Spleen (tissue), 7 donors: ENCODE measurements at regions not wholly inside any gene's neighbourhood (a gene's known extent, or its start where the extent isn't known, plus 50 kb on each side); places are given as distances from the start of the nearest gene placed in this dataset.

ENCODE experiments used
- CTCF ChIP-seq, 11 experiments: fragments of 200-600 bp in 7 of 11; fragments of 450-650 bp in 4 of 11; sonication (generic) in 4 of 11; IDR thresholded peaks in 8 of 11; conservative IDR thresholded peaks in 3 of 11; 1 replicate in 7 of 11; 2 replicates in 4 of 11; pipeline versions ENCODE4 v1.4.0 to v1.8.0; 2016 to 2021; ENCODE audit warnings: antibody characterized with exemption in 11 of 11, inconsistent platforms in 4 of 11, mild to moderate bottlenecking in 1 of 11
- POLR2A ChIP-seq, 3 donors: fragments of 450-650 bp; IDR thresholded peaks; one replicate each; pipeline ENCODE4 v1.5.1; 2017; ENCODE audit warnings: antibody characterized with exemption in 3 of 3, mild to moderate bottlenecking in 1 of 3
- POLR2AphosphoS5 ChIP-seq, 3 donors: sonication (generic); formaldehyde crosslinking; IDR thresholded peaks; one replicate each; pipeline ENCODE4 v1.5.1; 2017; ENCODE audit warnings: antibody characterized with exemption in 3 of 3
- donor health status: DM: no; HTN: no; CAD: no; lungs with moderate emphysema.
- donor health status: DM: no; HTN: no; CAD: no.
- donor health status: DM: no; HTN: no; CAD: no.

- TF ChIP-seq CTCF (IDR thresholded peaks at IDR 0.05 in 8 of 11, conservative IDR thresholded peaks at IDR 0.05 in 3 of 11) = no peak
- TF ChIP-seq POLR2A (IDR thresholded peaks at IDR 0.05) = no peak
- no peak for TF ChIP-seq POLR2AphosphoS5 (IDR thresholded peaks at IDR 0.05)
These were observed 121.4 kb upstream of the CD82 start for GRCh38 chr11:44443836-44444769.
